ENCODE measurements at regions not wholly inside any gene's neighbourhood (a gene's known extent, or its start where the extent isn't known, plus 50 kb on each side); places are given as distances from the start of the nearest gene placed in this dataset.

- Histone ChIP-seq H3F3A (replicated peaks; ENCODE audit: insufficient read depth) (no peaks in the 10 kb centered on the region), H3K9me2 (no peaks in the 10 kb centered on the region), H3K27ac (ENCODE audit: low read depth in 2 of 2, low read length in 1 of 2) (peak overlapping the region in 1 of 2 experiments; percentile 86; a peak in 2 of 4 replicates), H3K27me3 (ENCODE audit: insufficient read depth) (no peaks in the 10 kb centered on the region), H3K4me3 (ENCODE audit: low read depth in 2 of 2, low read length in 1 of 2) (no peak overlapping the region), H3K9ac (peak overlapping the region; percentile 47; the same call in 1 of the 2 replicates), H4K20me1 (ENCODE audit: insufficient read depth) (no peaks in the 10 kb centered on the region), H3K9me3 (no peaks in the 10 kb centered on the region), H3K36me3 (replicated peaks in 1 of 2; ENCODE audit: control insufficient read depth in 1 of 2, insufficient read depth in 2 of 2, low read length in 1 of 2) (no peaks in the 10 kb centered on the region), H3K4me2 (no peak overlapping the region), H3K79me2 (ENCODE audit: insufficient read depth) (no peaks in the 10 kb centered on the region), H3K4me1 (ENCODE audit: control insufficient read depth in 1 of 2, insufficient read depth in 2 of 2, low read depth in 1 of 2, low read length in 1 of 2) (peaks cover 7 to 8% of the 10 kb centered on the region in 2 experiments; a peak in 2 of 4 replicates), H2AFZ (ENCODE audit: low read depth) (no peak overlapping the region)
- DNase-seq: no peak
- ChIA-PET POLR2A (no interaction called here), CTCF (no interaction called here)
- no peak for TF ChIP-seq USF1 (IDR thresholded peaks at IDR 0.05; ENCODE audit: borderline replicate concordance, low read depth)
- no peak for TF ChIP-seq RAD21 (IDR thresholded peaks at IDR 0.05; ENCODE audit: low read length)
- no peak for TF ChIP-seq FOXM1 (IDR thresholded peaks at IDR 0.05; ENCODE audit: low read depth)
- TF ChIP-seq MXI1 (IDR thresholded peaks at IDR 0.05; ENCODE audit: low read depth, low read length): no peak
- peak; percentile 87 for TF ChIP-seq TCF12 (IDR thresholded peaks at IDR 0.05)
- TF ChIP-seq JUND (IDR thresholded peaks at IDR 0.05): peak; percentile 74
- TF ChIP-seq USF2 (IDR thresholded peaks at IDR 0.05; ENCODE audit: borderline replicate concordance, low read depth, low read length): no peak
- TF ChIP-seq GABPA (IDR thresholded peaks at IDR 0.05; ENCODE audit: low read depth): no peak
- TF ChIP-seq EP300 (IDR thresholded peaks at IDR 0.05; ENCODE audit: borderline replicate concordance in 1 of 2, low read depth in 1 of 2, low read length in 1 of 2): peak in 1 of 2 experiments; percentile 83; a peak in 2 of 4 replicates
- no peak for TF ChIP-seq RCOR1 (IDR thresholded peaks at IDR 0.05; ENCODE audit: low read length)
- TF ChIP-seq IRF3 (IDR thresholded peaks at IDR 0.05; ENCODE audit: low read depth, low read length): no peak
- TF ChIP-seq REST (IDR thresholded peaks at IDR 0.05; ENCODE audit: low read depth, low read length): no peak
- no peak for TF ChIP-seq RFX5 (IDR thresholded peaks at IDR 0.05; ENCODE audit: low read length)
- TF ChIP-seq SIN3A (IDR thresholded peaks at IDR 0.05; ENCODE audit: borderline replicate concordance, low read depth, low read length): no peak
- no peak for TF ChIP-seq MEF2A (IDR thresholded peaks at IDR 0.05; ENCODE audit: borderline replicate concordance, low read depth)
- TF ChIP-seq TAF1 (IDR thresholded peaks at IDR 0.05; ENCODE audit: borderline replicate concordance, low read depth, low read length): no peak
- TF ChIP-seq PBX3 (IDR thresholded peaks at IDR 0.05): peak; percentile 49
- no peak for TF ChIP-seq GATA2 (CRISPR knock-in tag; IDR thresholded peaks at IDR 0.05)
- TF ChIP-seq RXRA (IDR thresholded peaks at IDR 0.05; ENCODE audit: borderline replicate concordance, low read depth): peak; percentile 73; the same call in 1 of the 2 replicates
- TF ChIP-seq MAX (IDR thresholded peaks at IDR 0.05; ENCODE audit: low read depth): no peak
- TF ChIP-seq SMC3 (IDR thresholded peaks at IDR 0.05; ENCODE audit: low read depth, low read length): no peak
- no peak for TF ChIP-seq FOXJ3 (CRISPR knock-in tag; IDR thresholded peaks at IDR 0.05)
- TF ChIP-seq NRF1 (IDR thresholded peaks at IDR 0.05; ENCODE audit: low read depth, low read length): no peak
- TF ChIP-seq TEAD4 (IDR thresholded peaks at IDR 0.05; ENCODE audit: borderline replicate concordance, insufficient read depth): peak; percentile 71
- no peak for TF ChIP-seq ZBTB33 (IDR thresholded peaks at IDR 0.05; ENCODE audit: borderline replicate concordance, low read depth)
- TF ChIP-seq YY1 (IDR thresholded peaks at IDR 0.05; ENCODE audit: low read depth): no peak
Observed at GRCh38 chr11:27255447-27255828, 107.6 kb downstream of the CCDC34 start.

Measured in SK-N-SH (cell line).